ENCODE measurements at regions not wholly inside any gene's neighbourhood (a gene's known extent, or its start where the extent isn't known, plus 50 kb on each side); places are given as distances from the start of the nearest gene placed in this dataset.

GRCh38 chr7:113727486-113727885 is 191.3 kb downstream of the PPP1R3A start:
- no peak for TF ChIP-seq CTCF (IDR thresholded peaks at IDR 0.05; ENCODE audit: borderline replicate concordance, extremely low read depth, low read length, poor library complexity, severe bottlenecking)
- TF ChIP-seq EZH2 (IDR thresholded peaks at IDR 0.05; ENCODE audit: borderline replicate concordance, low read depth, low read length, severe bottlenecking): no peak

Measured in DND-41 (cell line).